Endodermal cell (in vitro differentiated cells): ENCODE measurements at regions not wholly inside any gene's neighbourhood (a gene's known extent, or its start where the extent isn't known, plus 50 kb on each side); places are given as distances from the start of the nearest gene placed in this dataset.

Experiments
- DNase-seq: peaks from one replicate; pipeline ENCODE4 v3.0.0-alpha.2; 2017
- H3K27ac ChIP-seq: 2 replicates; pipeline ENCODE4 v1.5.1; 2013; ENCODE audit warnings: mild to moderate bottlenecking, low read depth, low read length, moderate library complexity
- H3K27me3 ChIP-seq: 2 replicates; pipeline ENCODE4 v1.6.1; 2013; ENCODE audit warnings: mild to moderate bottlenecking, low read length, moderate library complexity; ENCODE audit not compliant: insufficient read depth, control insufficient read depth, poor library complexity, severe bottlenecking
- H3K36me3 ChIP-seq: 2 replicates; pipeline ENCODE4 v1.7.0; 2013; ENCODE audit warnings: mild to moderate bottlenecking, low read length, moderate library complexity; ENCODE audit not compliant: control insufficient read depth, insufficient read depth
- H3K4me1 ChIP-seq: one replicate; pipeline ENCODE4 v1.7.0; 2013; ENCODE audit warnings: low read length; ENCODE audit not compliant: control insufficient read depth, insufficient read depth
- H3K4me3 ChIP-seq: 2 replicates; pipeline ENCODE4 v1.5.1; 2013; ENCODE audit warnings: mild to moderate bottlenecking, low read length, moderate library complexity
- H3K9ac ChIP-seq: 2 replicates; pipeline ENCODE4 v1.6.1; 2013; ENCODE audit warnings: mild to moderate bottlenecking, low read length, moderate library complexity; ENCODE audit not compliant: poor library complexity, severe bottlenecking; ENCODE audit errors: extremely low read depth
- H3K9me3 ChIP-seq: 2 replicates; pipeline ENCODE4 v1.6.1; 2013; ENCODE audit warnings: mild to moderate bottlenecking, low read length, moderate library complexity; ENCODE audit not compliant: control insufficient read depth
- H3K27ac Mint-ChIP-seq: 2 replicates; pipeline ENCODE4 v1.8.0; 2020; ENCODE audit warnings: mixed read lengths
- H3K27me3 Mint-ChIP-seq: 2 replicates; pipeline ENCODE4 v1.8.0; 2021; ENCODE audit warnings: mild to moderate bottlenecking, mixed read lengths; ENCODE audit not compliant: insufficient read depth
- H3K36me3 Mint-ChIP-seq: 2 replicates; pipeline ENCODE4 v1.8.0; 2020; ENCODE audit warnings: low read depth, mixed read lengths
- H3K4me1 Mint-ChIP-seq: 2 replicates; pipeline ENCODE4 v1.8.0; 2020; ENCODE audit warnings: mixed read lengths
- H3K4me3 Mint-ChIP-seq: 2 replicates; pipeline ENCODE4 v1.8.0; 2020; ENCODE audit warnings: mild to moderate bottlenecking, moderate library complexity, mixed read lengths
- H3K9me3 Mint-ChIP-seq: 2 replicates; pipeline ENCODE4 v1.8.0; 2020; ENCODE audit warnings: mild to moderate bottlenecking, mixed read lengths
- CTCF ChIP-seq: fragments of 200-600 bp; sonication (generic); conservative IDR thresholded peaks from 2 replicates; pipeline ENCODE4 v1.5.0; 2021; ENCODE audit warnings: antibody characterized with exemption, mild to moderate bottlenecking
- WGBS, 2 experiments: methylation state at CpG; one replicate each; pipeline versions ENCODE4 v1.1.5 to v1.1.7; 2013; ENCODE audit warnings: missing lambda C conversion rate in 2 of 2, mixed read lengths in 1 of 2; ENCODE audit not compliant: insufficient coverage in 1 of 2, insufficient read length in 1 of 2; 5-methylcytosine and 5-hydroxymethylcytosine counted together

- H3K4me3 ChIP-seq: no peak overlapping the region
- no peak for TF ChIP-seq CTCF
- no peaks in the 10 kb centered on the region for H3K27me3 ChIP-seq
- Mint-ChIP-seq H3K4me3 (no peak overlapping the region), H3K9me3 (no peaks in the 10 kb centered on the region), H3K36me3 (no peaks in the 10 kb centered on the region), H3K27me3 (no peaks in the 10 kb centered on the region), H3K4me1 (no peaks in the 10 kb centered on the region), H3K27ac (no peak overlapping the region)
- DNase-seq: no peak
- no peaks in the 10 kb centered on the region for H3K9me3 ChIP-seq
- no peaks in the 10 kb centered on the region for H3K4me1 ChIP-seq
- no peak overlapping the region for H3K27ac ChIP-seq
- H3K9ac ChIP-seq: no peak overlapping the region
- 97 to 100% methylated on average over 1 to 2 of the region's 2 CpGs for WGBS, 2 experiments
- H3K36me3 ChIP-seq: no peaks in the 10 kb centered on the region
Observed at GRCh38 chr16:61379311-61379710, 656.9 kb downstream of the CDH8 start.

GRCh38 chr16:61374071-61374470 lies 662.2 kb downstream of the CDH8 start:
- Histone ChIP-seq H3K4me3 (no peak overlapping the region), H3K36me3 (no peaks in the 10 kb centered on the region), H3K27ac (no peak overlapping the region), H3K4me1 (no peaks in the 10 kb centered on the region), H3K27me3 (no peaks in the 10 kb centered on the region), H3K9ac (no peak overlapping the region), H3K9me3 (no peaks in the 10 kb centered on the region)
- H3K9me3 Mint-ChIP-seq: no peaks in the 10 kb centered on the region
- no peak for DNase-seq
- no peak overlapping the region for H3K27ac Mint-ChIP-seq
- H3K4me1 Mint-ChIP-seq: no peaks in the 10 kb centered on the region
- no peaks in the 10 kb centered on the region for H3K36me3 Mint-ChIP-seq
- no peak for TF ChIP-seq CTCF
- no peaks in the 10 kb centered on the region for H3K27me3 Mint-ChIP-seq
- H3K4me3 Mint-ChIP-seq: no peak overlapping the region

GRCh38 chr16:61371881-61372280 lies 664.4 kb downstream of the CDH8 start:
- Mint-ChIP-seq H3K27ac (no peak overlapping the region), H3K4me3 (no peak overlapping the region), H3K36me3 (no peaks in the 10 kb centered on the region), H3K27me3 (no peaks in the 10 kb centered on the region), H3K9me3 (no peaks in the 10 kb centered on the region), H3K4me1 (peaks cover under 1% of the 10 kb centered on the region)
- Histone ChIP-seq H3K27ac (no peak overlapping the region), H3K4me1 (no peaks in the 10 kb centered on the region), H3K9ac (no peak overlapping the region), H3K4me3 (no peak overlapping the region), H3K9me3 (no peaks in the 10 kb centered on the region), H3K36me3 (no peaks in the 10 kb centered on the region), H3K27me3 (no peaks in the 10 kb centered on the region)
- TF ChIP-seq CTCF: no peak
- DNase-seq: no peak
